H1 (cell line): ENCODE measurements at regions not wholly inside any gene's neighbourhood (a gene's known extent, or its start where the extent isn't known, plus 50 kb on each side); places are given as distances from the start of the nearest gene placed in this dataset.

Source experiments
- BACH1 ChIP-seq: IDR thresholded peaks from 2 replicates; pipeline ENCODE4 v1.6.1; 2012; ENCODE audit warnings: low read length, improper control_type of control experiment
- BCL11A ChIP-seq, 2 experiments: IDR thresholded peaks; one replicate each; pipeline ENCODE4 v1.6.1; 2011; ENCODE audit warnings: low read depth in 2 of 2, low read length in 2 of 2, mild to moderate bottlenecking in 2 of 2
- BRCA1 ChIP-seq: IDR thresholded peaks from 2 replicates; pipeline ENCODE4 v1.6.1; 2012; ENCODE audit warnings: low read depth, low read length, improper control_type of control experiment
- CHD7 ChIP-seq: fragments of 300-600 bp; sonication (generic); IDR thresholded peaks from 2 replicates; pipeline ENCODE4 v1.7.1; 2012; ENCODE audit warnings: low read length, moderate library complexity, mild to moderate bottlenecking, inconsistent platforms; ENCODE audit not compliant: insufficient replicate concordance
- MAX ChIP-seq: IDR thresholded peaks from 2 replicates; pipeline ENCODE4 v1.6.1; 2012; ENCODE audit warnings: inconsistent platforms
- RBBP5 ChIP-seq: IDR thresholded peaks from 2 replicates; pipeline ENCODE4 v1.7.1; 2012; ENCODE audit warnings: low read depth, mild to moderate bottlenecking, inconsistent platforms, low read length, moderate library complexity, borderline replicate concordance
- RFX5 ChIP-seq: IDR thresholded peaks from 2 replicates; pipeline ENCODE4 v1.6.1; 2011; ENCODE audit warnings: low read depth, low read length, improper control_type of control experiment, borderline replicate concordance
- TF ChIP-seq, protein P1 (sequence below): IDR thresholded peaks from 2 replicates; pipeline ENCODE4 v1.6.1; 2012; ENCODE audit warnings: low read length, inconsistent platforms
- TF ChIP-seq, protein P2 (sequence below): IDR thresholded peaks from 2 replicates; pipeline ENCODE4 v1.6.1; 2011; ENCODE audit warnings: low read length, improper control_type of control experiment

DNA sequence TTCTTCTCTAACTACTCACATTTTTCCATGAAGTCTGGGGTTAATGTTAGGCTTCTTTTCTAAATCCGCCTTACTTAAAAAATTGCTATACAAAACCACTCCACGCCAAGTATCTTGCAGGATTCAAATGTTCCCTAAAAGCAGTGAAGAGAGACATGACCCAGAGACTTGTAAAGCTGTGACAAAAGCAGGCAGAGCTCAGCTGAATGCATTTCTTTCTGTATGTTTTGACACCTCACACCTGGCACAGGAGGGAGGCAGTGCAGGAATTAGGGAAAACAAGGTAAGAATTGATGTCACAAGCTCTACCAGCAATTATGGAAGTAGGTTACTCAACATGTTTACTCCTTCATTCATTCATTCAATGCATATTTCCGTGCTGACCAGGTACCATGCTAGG lies 295.0 kb downstream of the RPAP3 start (continued):
- TF ChIP-seq CHD7 = no peak
- no peak for TF ChIP-seq BRCA1
- no peak for TF ChIP-seq RFX5
- TF ChIP-seq, protein P1, sequence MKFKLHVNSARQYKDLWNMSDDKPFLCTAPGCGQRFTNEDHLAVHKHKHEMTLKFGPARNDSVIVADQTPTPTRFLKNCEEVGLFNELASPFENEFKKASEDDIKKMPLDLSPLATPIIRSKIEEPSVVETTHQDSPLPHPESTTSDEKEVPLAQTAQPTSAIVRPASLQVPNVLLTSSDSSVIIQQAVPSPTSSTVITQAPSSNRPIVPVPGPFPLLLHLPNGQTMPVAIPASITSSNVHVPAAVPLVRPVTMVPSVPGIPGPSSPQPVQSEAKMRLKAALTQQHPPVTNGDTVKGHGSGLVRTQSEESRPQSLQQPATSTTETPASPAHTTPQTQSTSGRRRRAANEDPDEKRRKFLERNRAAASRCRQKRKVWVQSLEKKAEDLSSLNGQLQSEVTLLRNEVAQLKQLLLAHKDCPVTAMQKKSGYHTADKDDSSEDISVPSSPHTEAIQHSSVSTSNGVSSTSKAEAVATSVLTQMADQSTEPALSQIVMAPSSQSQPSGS = no peak
- TF ChIP-seq MAX = no peak
- TF ChIP-seq BACH1 = no peak
- no peak for TF ChIP-seq RBBP5
- TF ChIP-seq BCL11A (IDR thresholded peaks at IDR 0.05; ENCODE audit: low read depth in 2 of 2, low read length in 2 of 2) = no peak
- TF ChIP-seq, protein P2, sequence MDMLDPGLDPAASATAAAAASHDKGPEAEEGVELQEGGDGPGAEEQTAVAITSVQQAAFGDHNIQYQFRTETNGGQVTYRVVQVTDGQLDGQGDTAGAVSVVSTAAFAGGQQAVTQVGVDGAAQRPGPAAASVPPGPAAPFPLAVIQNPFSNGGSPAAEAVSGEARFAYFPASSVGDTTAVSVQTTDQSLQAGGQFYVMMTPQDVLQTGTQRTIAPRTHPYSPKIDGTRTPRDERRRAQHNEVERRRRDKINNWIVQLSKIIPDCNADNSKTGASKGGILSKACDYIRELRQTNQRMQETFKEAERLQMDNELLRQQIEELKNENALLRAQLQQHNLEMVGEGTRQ = no peak
